HG03575 (cell line): ENCODE measurements at regions not wholly inside any gene's neighbourhood (a gene's known extent, or its start where the extent isn't known, plus 50 kb on each side); places are given as distances from the start of the nearest gene placed in this dataset.

Experiments
- ATAC-seq: cut with Tn5 transposase; IDR thresholded peaks from one replicate; pipeline ENCODE4 v1.9.1; 2021; ENCODE audit not compliant: unreplicated experiment, insufficient number of reproducible peaks, low FRiP score; ENCODE audit errors: extremely low read depth

- ATAC-seq = no peak
Observed at GRCh38 chr6:165096209-165096608, 213.2 kb downstream of the C6orf118 start.

- ATAC-seq = no peak
Observed at GRCh38 chr6:165092881-165093595, 216.4 kb downstream of the C6orf118 start.

- no peak for ATAC-seq
Observed at GRCh38 chr6:165091121-165091785, 218.2 kb downstream of the C6orf118 start.

- no peak for ATAC-seq
Observed at GRCh38 chr6:165090242-165090641, 219.2 kb downstream of the C6orf118 start.

GRCh38 chr6:165086814-165087213, 222.6 kb downstream of the C6orf118 start:
- ATAC-seq = no peak

GRCh38 chr6:165082636-165083035, 226.8 kb downstream of the C6orf118 start:
- ATAC-seq = no peak

GRCh38 chr6:165081944-165082532, 227.4 kb downstream of the C6orf118 start:
- no peak for ATAC-seq

GRCh38 chr6:165077876-165078275, 231.5 kb downstream of the C6orf118 start:
- ATAC-seq = no peak

- ATAC-seq = no peak
Observed at GRCh38 chr6:165071906-165072305, 237.5 kb downstream of the C6orf118 start.

- no peak for ATAC-seq
Observed at GRCh38 chr6:165060720-165061119, 248.7 kb downstream of the C6orf118 start.

- no peak for ATAC-seq
Observed at GRCh38 chr6:165059032-165059431, 250.4 kb downstream of the C6orf118 start.

GRCh38 chr6:165056292-165056691, 253.1 kb downstream of the C6orf118 start:
- ATAC-seq = no peak

GRCh38 chr6:165055231-165055630, 254.2 kb downstream of the C6orf118 start:
- ATAC-seq = no peak

- ATAC-seq = no peak
Observed at GRCh38 chr6:165052561-165053480, 256.6 kb downstream of the C6orf118 start.

GRCh38 chr6:165049362-165049761, 260.0 kb downstream of the C6orf118 start:
- ATAC-seq = no peak

- ATAC-seq = no peak
Observed at GRCh38 chr6:165047952-165048351, 261.5 kb downstream of the C6orf118 start.

- no peak for ATAC-seq
Observed at GRCh38 chr6:165045631-165046030, 263.8 kb downstream of the C6orf118 start.

GRCh38 chr6:165042912-165043311, 266.5 kb downstream of the C6orf118 start:
- ATAC-seq = no peak

- no peak for ATAC-seq
Observed at GRCh38 chr6:165040440-165040839, 269.0 kb downstream of the C6orf118 start.
